ENCODE measurements at regions not wholly inside any gene's neighbourhood (a gene's known extent, or its start where the extent isn't known, plus 50 kb on each side); places are given as distances from the start of the nearest gene placed in this dataset.

- no peak for ATAC-seq
- Histone ChIP-seq H3K36me3 (ENCODE audit: control insufficient read depth, insufficient read depth, low read length) (no peaks in the 10 kb centered on the region), H3K4me2 (ENCODE audit: insufficient read depth, low read length) (no peak overlapping the region), H3K4me3 (no peak overlapping the region), H4K20me1 (replicated peaks; ENCODE audit: control insufficient read depth, insufficient read depth, low read length) (no peaks in the 10 kb centered on the region), H3K9ac (ENCODE audit: insufficient read depth in 1 of 2, low read depth in 2 of 2, low read length in 2 of 2) (no peak overlapping the region), H2AFZ (ENCODE audit: low read depth, low read length) (no peak overlapping the region), H3K27ac (ENCODE audit: extremely low read depth, low read depth, low read length) (no peak overlapping the region), H3K9me1 (ENCODE audit: control insufficient read depth, insufficient read depth, low read length) (no peaks in the 10 kb centered on the region), H3K4me1 (replicated peaks in 1 of 2; ENCODE audit: control insufficient read depth in 2 of 2, insufficient read depth in 2 of 2, low read length in 2 of 2) (no peaks in the 10 kb centered on the region), H3K27me3 (ENCODE audit: control insufficient read depth in 2 of 2, insufficient read depth in 2 of 2, low read length in 2 of 2) (no peaks in the 10 kb centered on the region), H3K9me3 (replicated peaks; ENCODE audit: control insufficient read depth, insufficient read depth, low read depth, low read length) (no peaks in the 10 kb centered on the region), H3K79me2 (ENCODE audit: control insufficient read depth, insufficient read depth, low read length) (no peaks in the 10 kb centered on the region)
- DNase-seq (ENCODE audit: extremely low read depth in 1 of 4, low spot score in 3 of 4): no peak
- intact Hi-C loops (cut with micrococcal nuclease) (no loop called here), in situ Hi-C loops (cut with MboI) (no loop called here)
- POLR2A ChIA-PET: no interaction called here
- no TSS peak for BruUV-seq (replicated peaks)
- TF ChIP-seq TFAM (CRISPR knock-in tag; conservative IDR thresholded peaks at IDR 0.05) (no peak), ZKSCAN8 (CRISPR knock-in tag; IDR thresholded peaks at IDR 0.05) (no peak), ZNF589 (CRISPR knock-in tag; IDR thresholded peaks at IDR 0.05; ENCODE audit: low read depth) (no peak), ZNF785 (CRISPR knock-in tag; IDR thresholded peaks at IDR 0.05) (no peak), NFYB (IDR thresholded peaks at IDR 0.05; ENCODE audit: extremely low read depth, insufficient read length) (no peak), TARDBP (IDR thresholded peaks at IDR 0.05) (no peak), SRSF9 (IDR thresholded peaks at IDR 0.05; ENCODE audit: borderline replicate concordance, low read depth, low read length) (no peak), POU5F1 (IDR thresholded peaks at IDR 0.05; ENCODE audit: borderline replicate concordance, low read depth, low read length, partially characterized antibody) (no peak)
- CTCF ChIA-PET (ENCODE audit: low intra/inter-chr PET ratio): no interaction called here
- no peak for FAIRE-seq
Observed at GRCh38 chr13:67642657-67643056, 412.5 kb upstream of the PCDH9 start.

GRCh38 chr13:67635754-67636153 is 405.6 kb upstream of the PCDH9 start:
- Histone ChIP-seq H3K9ac (ENCODE audit: insufficient read depth in 1 of 2, low read depth in 2 of 2, low read length in 2 of 2) (no peak overlapping the region), H3K79me2 (ENCODE audit: control insufficient read depth, insufficient read depth, low read length) (no peaks in the 10 kb centered on the region), H3K27ac (ENCODE audit: extremely low read depth, low read depth, low read length) (no peak overlapping the region), H3K9me1 (ENCODE audit: control insufficient read depth, insufficient read depth, low read length) (no peaks in the 10 kb centered on the region), H3K4me3 (no peak overlapping the region), H3K27me3 (ENCODE audit: control insufficient read depth in 2 of 2, insufficient read depth in 2 of 2, low read length in 2 of 2) (no peaks in the 10 kb centered on the region), H3K9me3 (replicated peaks; ENCODE audit: control insufficient read depth, insufficient read depth, low read depth, low read length) (no peaks in the 10 kb centered on the region), H3K36me3 (ENCODE audit: control insufficient read depth, insufficient read depth, low read length) (no peaks in the 10 kb centered on the region), H3K4me2 (ENCODE audit: insufficient read depth, low read length) (no peak overlapping the region), H2AFZ (ENCODE audit: low read depth, low read length) (no peak overlapping the region), H3K4me1 (replicated peaks in 1 of 2; ENCODE audit: control insufficient read depth in 2 of 2, insufficient read depth in 2 of 2, low read length in 2 of 2) (no peaks in the 10 kb centered on the region), H4K20me1 (replicated peaks; ENCODE audit: control insufficient read depth, insufficient read depth, low read length) (no peaks in the 10 kb centered on the region)
- ATAC-seq: no peak
- WGBS (ENCODE audit: insufficient coverage, low coverage, missing lambda C conversion rate): 8% methylated on average over 3 of the region's 3 CpGs
- CTCF ChIA-PET (ENCODE audit: low intra/inter-chr PET ratio): no interaction called here
- TF ChIP-seq YBX1 (IDR thresholded peaks at IDR 0.05): no peak
- no peak for TF ChIP-seq ZNF174 (CRISPR knock-in tag; IDR thresholded peaks at IDR 0.05)
- no peak for TF ChIP-seq TAF7 (tag; IDR thresholded peaks at IDR 0.05)
- no peak for TF ChIP-seq ZNF766 (CRISPR knock-in tag; conservative IDR thresholded peaks at IDR 0.05)
- TF ChIP-seq HDAC6 (IDR thresholded peaks at IDR 0.05; ENCODE audit: low read depth, low read length): no peak
- no peak for TF ChIP-seq ELK1 (CRISPR knock-in tag; IDR thresholded peaks at IDR 0.05)
- POLR2A ChIA-PET: no interaction called here
- no peak for FAIRE-seq
- intact Hi-C loops (cut with micrococcal nuclease) (no loop called here), in situ Hi-C loops (cut with MboI) (no loop called here)
- no peak for DNase-seq (ENCODE audit: extremely low read depth in 1 of 4, low spot score in 3 of 4)
- no TSS peak for BruUV-seq (replicated peaks)

All from K562 (cell line).